ENCODE measurements at regions not wholly inside any gene's neighbourhood (a gene's known extent, or its start where the extent isn't known, plus 50 kb on each side); places are given as distances from the start of the nearest gene placed in this dataset.
A peak's percentile ranks its signal among the peaks of the same experiment; 100 is the strongest.
"Not testable (repeated sequence)": the region's sequence is repeated elsewhere in the genome, so short reads cannot be mapped to it uniquely, and the experiment has no call there.

DNA sequence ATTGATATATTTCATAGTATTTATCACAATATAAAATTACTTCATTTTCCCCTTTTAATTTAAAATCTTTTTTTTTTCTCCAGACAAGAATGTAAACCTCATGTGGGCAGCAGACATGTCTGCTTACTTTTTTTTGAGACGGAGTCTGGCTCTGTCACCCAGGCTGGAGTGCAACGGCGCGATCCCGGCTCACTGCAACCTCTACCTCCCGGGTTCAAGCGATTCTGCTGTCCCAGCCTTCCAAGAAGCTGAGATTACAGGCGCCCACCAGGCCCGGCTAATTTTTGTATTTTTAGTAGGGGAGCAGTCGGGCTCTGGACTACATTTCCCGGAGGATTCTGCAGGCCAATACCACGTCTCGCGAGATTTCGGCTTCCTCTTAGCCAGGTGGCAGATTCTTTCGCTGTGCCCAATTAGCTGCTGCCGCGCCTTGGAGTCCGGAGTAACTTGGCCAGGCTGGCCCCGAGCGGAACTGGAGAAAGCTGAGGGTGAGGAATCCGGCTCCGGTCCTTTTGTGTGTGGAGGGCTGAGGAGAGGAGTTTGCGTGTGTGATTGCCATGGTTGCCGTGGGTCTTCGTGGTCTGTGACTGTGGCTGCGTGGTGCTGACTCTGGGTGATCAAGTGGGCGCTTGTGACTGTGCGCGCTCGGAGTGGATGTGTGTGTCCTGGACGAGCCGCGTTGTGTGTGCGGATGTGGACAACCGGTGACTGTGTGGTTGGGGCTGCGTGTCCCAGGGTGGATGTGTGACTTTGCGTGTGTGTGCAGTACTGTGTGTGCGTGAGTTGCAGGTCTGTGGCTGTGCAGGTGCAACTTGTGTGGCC is 313.0 kb upstream of the ZNF337 start:
- ATAC-seq (ENCODE audit: low FRiP score), result not testable (repeated sequence)
- peak; percentile 79 for DNase-seq (ENCODE audit: low spot score)

DNA sequence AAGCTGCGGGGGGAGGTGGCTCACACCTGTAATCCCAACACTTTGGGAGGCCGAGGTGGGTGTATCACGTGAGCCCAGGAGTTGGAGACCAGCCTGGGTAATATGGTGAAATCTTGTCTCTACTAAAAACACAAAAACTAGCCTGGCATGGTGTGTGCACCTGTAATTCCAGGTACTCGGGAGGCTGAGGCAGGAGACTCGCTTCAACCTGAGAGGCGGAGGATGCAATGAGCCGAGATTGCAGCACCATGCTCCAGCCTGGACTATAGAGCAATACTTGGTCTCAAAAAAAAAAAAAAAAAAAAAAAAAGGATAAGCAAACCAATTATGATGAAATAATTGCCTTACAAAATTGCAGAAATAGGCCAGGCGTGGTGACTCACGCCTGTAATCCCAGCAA is 311.4 kb upstream of the ZNF337 start:
- not testable (repeated sequence) for ATAC-seq (ENCODE audit: low FRiP score)

DNA sequence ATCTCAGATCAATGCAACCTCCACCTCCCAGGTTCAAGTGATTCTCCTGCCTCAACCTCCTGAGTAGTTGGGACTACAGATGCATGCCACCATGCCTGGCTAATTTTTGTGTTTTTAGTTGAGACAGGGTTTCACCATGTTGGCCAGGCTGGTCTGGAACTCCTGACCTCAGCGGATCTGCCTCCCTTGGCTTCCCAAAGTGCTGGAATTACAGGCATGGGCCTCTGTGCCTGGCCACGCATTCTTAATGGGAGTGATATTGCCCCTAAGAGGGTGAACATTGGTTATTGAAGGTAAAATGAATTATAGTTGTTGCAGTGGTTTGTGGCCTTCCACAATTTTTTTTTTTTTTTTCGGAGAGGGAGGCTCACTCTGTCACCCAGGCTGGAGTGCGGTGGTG is 309.5 kb upstream of the ZNF337 start:
- ATAC-seq (ENCODE audit: low FRiP score); DNase-seq (ENCODE audit: low spot score): not testable (repeated sequence)

More for the DNA sequence above, 311.4 kb upstream of the ZNF337 start:
- not testable (repeated sequence) for DNase-seq (ENCODE audit: low spot score)

DNA sequence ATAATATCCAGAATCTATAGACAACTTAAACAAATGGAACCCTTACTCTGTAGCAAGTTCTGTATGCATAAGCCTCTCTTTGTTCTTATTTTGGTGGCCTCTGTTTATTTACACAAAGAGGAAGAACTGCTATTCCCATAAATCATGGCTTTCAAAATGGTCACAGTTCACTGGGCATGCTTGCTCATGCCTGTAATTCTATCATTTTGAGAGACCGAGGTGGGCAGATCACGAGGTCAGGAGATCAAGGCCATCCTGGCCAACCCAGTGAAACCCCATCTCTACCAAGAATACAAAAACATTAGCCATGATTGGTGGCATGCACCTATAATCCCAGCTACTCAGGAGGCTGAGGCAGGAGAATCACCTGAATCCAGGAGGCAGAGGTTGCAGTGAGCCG is 307.3 kb upstream of the ZNF337 start:
- ATAC-seq (ENCODE audit: low FRiP score); DNase-seq (ENCODE audit: low spot score): not testable (repeated sequence)

DNA sequence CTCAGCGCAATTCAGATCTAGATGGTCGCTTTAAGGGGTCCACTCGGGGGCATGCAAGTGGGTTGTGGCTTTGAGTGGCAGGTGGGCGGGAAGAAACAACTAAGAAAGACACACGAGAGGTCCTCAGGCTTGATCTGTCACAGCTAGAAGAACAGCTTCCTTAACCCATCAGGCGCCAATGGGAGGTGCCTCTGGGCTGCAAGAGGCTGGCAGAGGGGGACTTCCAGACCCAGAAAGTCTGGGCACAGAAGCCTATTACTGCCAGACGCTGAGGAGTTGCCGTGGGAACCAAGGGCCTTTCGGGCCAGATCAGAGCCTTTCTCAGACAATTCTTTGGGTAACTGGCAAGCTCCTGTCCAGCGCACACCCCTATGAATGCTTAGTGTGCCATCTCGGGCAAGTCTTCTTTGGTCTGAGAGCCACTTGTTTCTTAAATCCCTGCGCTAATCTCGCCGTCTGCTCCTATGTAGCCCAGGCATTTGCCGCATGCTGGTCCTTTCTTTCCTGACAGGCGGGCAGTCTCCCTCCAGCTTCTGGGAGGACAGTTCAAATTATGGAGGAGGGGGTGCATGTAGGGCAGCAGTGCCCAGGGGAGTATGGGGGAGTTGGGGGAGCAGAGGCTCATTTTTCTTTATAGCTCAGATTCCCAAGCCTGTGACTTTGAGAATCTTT is 300.9 kb upstream of the ZNF337 start:
- not testable (repeated sequence) for DNase-seq (ENCODE audit: low spot score)

DNA sequence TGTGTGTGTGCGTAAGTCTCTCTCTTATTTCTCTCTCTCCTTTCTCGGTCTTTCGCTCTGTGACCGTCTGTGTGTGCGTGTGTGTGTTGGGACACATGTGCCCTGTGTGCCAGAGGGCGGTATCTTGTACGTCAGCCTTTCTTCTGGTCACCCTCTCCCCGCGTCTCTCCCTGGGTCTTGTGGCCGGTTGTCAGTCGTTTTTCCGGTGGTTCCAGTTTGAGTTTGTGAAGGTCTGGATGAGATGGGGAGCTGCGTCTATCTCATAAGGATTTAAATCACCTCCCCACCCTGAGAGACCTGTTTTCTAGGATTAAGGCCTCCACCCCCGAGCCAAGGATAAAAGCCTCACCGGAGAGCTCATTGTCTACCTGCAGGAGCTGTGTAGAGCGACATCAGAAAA is 295.5 kb upstream of the ZNF337 start:
- TF ChIP-seq, protein P1, sequence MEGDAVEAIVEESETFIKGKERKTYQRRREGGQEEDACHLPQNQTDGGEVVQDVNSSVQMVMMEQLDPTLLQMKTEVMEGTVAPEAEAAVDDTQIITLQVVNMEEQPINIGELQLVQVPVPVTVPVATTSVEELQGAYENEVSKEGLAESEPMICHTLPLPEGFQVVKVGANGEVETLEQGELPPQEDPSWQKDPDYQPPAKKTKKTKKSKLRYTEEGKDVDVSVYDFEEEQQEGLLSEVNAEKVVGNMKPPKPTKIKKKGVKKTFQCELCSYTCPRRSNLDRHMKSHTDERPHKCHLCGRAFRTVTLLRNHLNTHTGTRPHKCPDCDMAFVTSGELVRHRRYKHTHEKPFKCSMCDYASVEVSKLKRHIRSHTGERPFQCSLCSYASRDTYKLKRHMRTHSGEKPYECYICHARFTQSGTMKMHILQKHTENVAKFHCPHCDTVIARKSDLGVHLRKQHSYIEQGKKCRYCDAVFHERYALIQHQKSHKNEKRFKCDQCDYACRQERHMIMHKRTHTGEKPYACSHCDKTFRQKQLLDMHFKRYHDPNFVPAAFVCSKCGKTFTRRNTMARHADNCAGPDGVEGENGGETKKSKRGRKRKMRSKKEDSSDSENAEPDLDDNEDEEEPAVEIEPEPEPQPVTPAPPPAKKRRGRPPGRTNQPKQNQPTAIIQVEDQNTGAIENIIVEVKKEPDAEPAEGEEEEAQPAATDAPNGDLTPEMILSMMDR (IDR thresholded peaks at IDR 0.05), result no peak
- ATAC-seq (ENCODE audit: low FRiP score) (no peak), DNase-seq (ENCODE audit: low spot score) (no peak)

More for the DNA sequence above, 300.9 kb upstream of the ZNF337 start:
- not testable (repeated sequence) for ATAC-seq (ENCODE audit: low FRiP score)

DNA sequence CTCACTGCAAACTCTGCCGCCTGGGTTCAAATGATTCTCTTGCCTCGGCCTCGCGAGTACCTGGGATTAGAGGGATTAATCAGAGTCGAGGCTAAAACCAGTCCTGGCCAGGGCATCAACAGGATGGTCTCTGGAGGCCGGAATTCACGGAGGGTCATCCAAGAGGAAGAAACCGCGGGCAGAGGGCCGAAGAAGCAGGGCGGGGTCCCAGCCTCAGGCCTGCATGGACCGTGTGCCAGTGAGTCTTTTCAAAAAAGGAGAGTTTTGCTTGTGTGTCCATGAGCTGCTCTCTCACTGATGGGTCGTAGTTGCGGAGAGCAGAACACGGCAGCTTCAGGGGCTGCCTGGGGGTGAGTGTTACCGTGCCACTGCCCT is 295.1 kb upstream of the ZNF337 start:
- no peak for ATAC-seq (ENCODE audit: low FRiP score)
- no peak for DNase-seq (ENCODE audit: low spot score)
- TF ChIP-seq, protein P1 (IDR thresholded peaks at IDR 0.05), result no peak

DNA sequence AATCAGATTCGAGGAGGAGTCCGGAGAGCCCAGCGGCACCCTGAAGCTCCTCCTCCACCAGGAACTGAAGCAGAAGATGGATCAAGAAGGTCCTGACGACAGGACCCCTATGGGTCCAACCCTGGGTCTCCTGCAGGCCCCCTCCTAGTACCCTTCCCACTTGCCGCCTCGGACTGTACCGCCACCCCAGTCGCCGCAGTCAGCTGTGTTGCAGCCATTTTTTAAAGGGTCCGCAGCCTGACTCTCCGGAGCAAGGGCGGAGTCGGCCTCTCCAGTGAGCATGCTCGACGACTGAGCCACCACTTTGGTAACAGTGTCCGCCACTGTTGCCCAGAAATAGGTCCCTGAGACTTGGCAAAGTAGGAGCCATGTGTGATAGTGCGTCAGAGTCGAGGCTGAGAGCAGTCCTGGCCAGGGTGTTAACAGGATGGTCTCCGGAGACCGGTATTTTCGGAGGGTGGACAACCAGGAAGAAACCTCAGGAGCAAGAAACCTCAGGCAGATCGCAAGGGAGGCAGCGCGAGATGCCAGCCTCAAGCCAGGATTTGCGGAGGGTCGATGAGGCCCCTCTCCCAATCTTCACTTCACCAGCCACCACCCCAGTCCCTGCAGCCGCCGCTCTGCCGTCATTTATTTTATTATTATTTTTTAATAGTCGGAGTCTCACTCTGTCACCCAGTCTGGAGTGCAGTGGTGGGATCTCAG is 294.6 kb upstream of the ZNF337 start:
- ATAC-seq (ENCODE audit: low FRiP score) (no peak), DNase-seq (ENCODE audit: low spot score) (no peak)
- TF ChIP-seq, protein P1 (IDR thresholded peaks at IDR 0.05), result no peak

DNA sequence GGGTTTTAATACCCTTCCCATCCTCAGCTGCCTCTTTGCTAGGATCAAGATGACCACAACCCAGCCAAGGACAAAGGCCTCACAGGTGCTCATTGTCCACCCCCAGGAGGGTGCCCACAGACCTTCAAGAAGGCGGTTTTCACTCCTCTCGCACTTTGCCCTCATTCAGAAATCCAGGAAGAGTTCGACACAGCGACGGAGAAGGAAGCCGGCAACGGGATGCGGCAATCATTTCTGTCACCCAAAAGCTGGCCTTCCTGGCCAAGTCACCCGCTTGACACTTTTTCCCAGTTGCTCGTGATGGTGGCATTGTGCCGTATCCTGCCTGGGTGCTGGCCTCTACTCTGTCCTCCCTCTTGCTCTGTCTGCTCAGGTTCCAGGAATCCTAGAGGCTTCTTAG is 293.0 kb upstream of the ZNF337 start:
- not testable (repeated sequence) for DNase-seq (ENCODE audit: low spot score); ATAC-seq (ENCODE audit: low FRiP score)

DNA sequence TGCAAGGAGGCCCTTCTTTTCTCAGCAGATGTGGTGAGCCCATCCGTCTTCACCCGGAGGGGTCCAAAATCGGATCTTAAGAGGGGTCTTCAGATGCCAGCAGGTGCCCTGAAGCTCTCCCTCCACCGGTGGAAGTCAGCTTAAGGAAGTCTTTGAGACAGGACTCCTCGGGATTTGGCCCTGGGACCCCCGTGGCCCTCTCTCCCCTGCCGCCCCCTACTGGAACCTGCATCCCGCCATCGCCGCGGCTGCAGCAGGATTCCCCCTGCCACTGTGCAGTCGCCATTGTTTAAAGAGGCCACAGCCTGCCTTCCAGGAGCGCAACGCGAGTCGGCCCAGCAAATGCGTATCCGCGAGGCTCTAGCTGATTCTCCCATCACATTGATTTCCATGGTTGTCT is 292.5 kb upstream of the ZNF337 start:
- DNase-seq (ENCODE audit: low spot score) (no peak), ATAC-seq (ENCODE audit: low FRiP score) (no peak)
- TF ChIP-seq, protein P1 (IDR thresholded peaks at IDR 0.05), result no peak

DNA sequence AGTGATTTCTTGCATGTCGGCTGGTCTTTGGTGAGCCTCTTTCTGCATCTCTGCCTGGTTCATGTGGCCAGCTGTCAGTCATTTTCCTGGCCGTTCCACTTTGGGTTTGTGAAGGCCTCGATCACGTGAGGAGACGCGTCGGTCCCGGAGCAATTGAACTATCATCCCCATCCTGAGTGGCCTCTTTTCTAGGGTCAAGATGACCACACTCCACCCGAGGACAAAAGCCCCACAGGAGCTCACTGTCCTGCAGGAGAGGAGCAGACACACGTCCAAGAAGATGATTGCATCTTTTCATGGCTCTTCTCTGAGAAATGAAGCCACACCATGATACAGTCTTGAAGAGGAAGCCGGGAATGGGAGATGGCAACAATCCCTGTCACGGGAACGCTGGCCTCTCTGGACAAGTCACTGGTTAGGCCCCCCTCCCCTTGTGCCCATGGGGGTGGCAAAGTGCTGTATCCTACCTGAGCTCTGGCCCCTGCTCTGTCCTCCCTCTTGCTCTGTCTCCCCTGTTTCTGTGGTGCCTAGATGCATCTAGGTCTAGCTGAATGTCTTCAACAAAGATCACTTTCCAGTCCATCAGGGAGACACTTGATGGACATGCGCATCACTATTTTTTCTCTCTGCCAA is 291.4 kb upstream of the ZNF337 start:
- not testable (repeated sequence) for ATAC-seq (ENCODE audit: low FRiP score); DNase-seq (ENCODE audit: low spot score)

All from omental fat pad (tissue), 3 donors.